HepG2 (cell line): ENCODE measurements at regions not wholly inside any gene's neighbourhood (a gene's known extent, or its start where the extent isn't known, plus 50 kb on each side); places are given as distances from the start of the nearest gene placed in this dataset.

Experiments used
- ATAC-seq: fragments of 200-7000 bp; cut with Tn5 transposase; 3 replicates; pipeline ENCODE4 v1.9.1; 2020; ENCODE audit warnings: mild to moderate bottlenecking, moderate library complexity
- BruUV-seq: library from RNA; stranded (reverse); fragments of 400-500 nt; replicated peaks from 2 replicates; lab custom pipeline; 2021; lab: Mats Ljungman, UMichigan
- CTCF ChIA-PET: fragments of 300-600 bp; formaldehyde crosslinking; extraction: SDS; loops from one replicate; lab custom pipeline; 2021; ENCODE audit warnings: low total read pairs, inconsistent platforms, low intra/inter-chr PET ratio; lab: Yijun Ruan, JAX
- POLR2A ChIA-PET: fragments of 350-600 bp; sonication (Branson Sonifier 250); formaldehyde crosslinking; loops from one replicate; lab custom pipeline; 2020; ENCODE audit warnings: antibody characterized with exemption, inconsistent platforms; lab: Yijun Ruan, JAX
- DNase-seq: peaks from one replicate; pipeline ENCODE4 v3.0.0-alpha.2; 2015; ENCODE audit warnings: low spot score
- FAIRE-seq: peaks from 3 replicates; lab custom pipeline; 2011; peaks lifted over from hg19 to GRCh38; lab: Jason Lieb, UNC
- H2AFZ ChIP-seq: one replicate; pipeline ENCODE4 v1.6.1; 2011; ENCODE audit warnings: low read length, inconsistent platforms
- H3K27ac ChIP-seq: fragments of 300-600 bp; 3 replicates; pipeline ENCODE4 v1.8.0; 2011; ENCODE audit warnings: mixed run types, mild to moderate bottlenecking, mixed read lengths, low read length, inconsistent platforms; ENCODE audit not compliant: insufficient read depth; ENCODE audit errors: extremely low read length
- H3K27me3 ChIP-seq, 2 experiments: fragments of 200-600 bp in 1 of 2; 2 replicates in 1 of 2; 3 replicates in 1 of 2; pipeline versions ENCODE4 v1.6.0 to v1.8.0; 2011; ENCODE audit warnings: low read length in 2 of 2, mild to moderate bottlenecking in 2 of 2, moderate library complexity in 2 of 2, inconsistent platforms in 1 of 2; ENCODE audit not compliant: insufficient read depth in 2 of 2, control insufficient read depth in 1 of 2
- H3K36me3 ChIP-seq, 2 experiments: fragments of 200-600 bp in 1 of 2; replicated peaks in 1 of 2; 2 replicates in 1 of 2; 3 replicates in 1 of 2; pipeline versions ENCODE4 v1.5.1 to v1.8.0; 2011; ENCODE audit warnings: low read length in 2 of 2, inconsistent platforms in 1 of 2; ENCODE audit not compliant: insufficient read depth in 2 of 2, control insufficient read depth in 1 of 2
- H3K4me1 ChIP-seq: 2 replicates; pipeline ENCODE4 v1.5.1; 2012; ENCODE audit warnings: low read length, inconsistent platforms; ENCODE audit not compliant: insufficient read depth
- H3K4me2 ChIP-seq: 2 replicates; pipeline ENCODE4 v1.6.0; 2011; ENCODE audit warnings: low read depth, low read length, inconsistent platforms
- H3K4me3 ChIP-seq, 3 experiments: fragments of 200-600 bp in 1 of 3; sonication (generic), shearing (Covaris generic) in 1 of 3; replicated peaks in 1 of 3; 2 replicates each; pipeline ENCODE4 v1.5.1; 2011 to 2016; ENCODE audit warnings: low read length in 3 of 3, inconsistent platforms in 2 of 3, low read depth in 2 of 3, mild to moderate bottlenecking in 2 of 3, control low read depth in 1 of 3, mixed read lengths in 1 of 3; ENCODE audit not compliant: insufficient read depth in 1 of 3
- H3K79me2 ChIP-seq: one replicate; pipeline ENCODE4 v1.6.1; 2011; ENCODE audit warnings: low read length, inconsistent platforms; ENCODE audit not compliant: insufficient read depth
- H3K9ac ChIP-seq: 2 replicates; pipeline ENCODE4 v1.6.0; 2011; ENCODE audit warnings: mild to moderate bottlenecking, low read depth, low read length, inconsistent platforms; ENCODE audit not compliant: insufficient read depth
- H3K9me3 ChIP-seq: 2 replicates; pipeline ENCODE4 v1.5.1; 2012; ENCODE audit warnings: mild to moderate bottlenecking, low read length
- H4K20me1 ChIP-seq: 2 replicates; pipeline ENCODE4 v1.6.0; 2011; ENCODE audit warnings: inconsistent platforms, mild to moderate bottlenecking, low read length, moderate library complexity; ENCODE audit not compliant: insufficient read depth
- ATM ChIP-seq: fragments of 450-650 bp; IDR thresholded peaks from 2 replicates; pipeline ENCODE4 v1.7.1; 2017; ENCODE audit warnings: mild to moderate bottlenecking, borderline replicate concordance
- DR1 ChIP-seq: sonication (generic); formaldehyde crosslinking; IDR thresholded peaks from 2 replicates; pipeline ENCODE4 v1.8.0; 2021; ENCODE audit warnings: mild to moderate bottlenecking, missing genetic modification reagents, inconsistent platforms
- FOXA3 ChIP-seq: IDR thresholded peaks from 2 replicates; pipeline ENCODE4 v1.6.1; 2016; ENCODE audit warnings: missing genetic modification reagents, missing compliant biosample characterization
- HNRNPK ChIP-seq: fragments of 200-400 bp; formaldehyde crosslinking; IDR thresholded peaks from 2 replicates; pipeline ENCODE4 v1.6.1; 2018; ENCODE audit warnings: low read length, low read depth, moderate library complexity, mild to moderate bottlenecking; ENCODE audit not compliant: poor library complexity, severe bottlenecking
- HNRNPL ChIP-seq: fragments of 200-400 bp; formaldehyde crosslinking; IDR thresholded peaks from 2 replicates; pipeline ENCODE4 v1.6.1; 2017; ENCODE audit warnings: mild to moderate bottlenecking, low read depth, low read length
- MIXL1 ChIP-seq: IDR thresholded peaks from 2 replicates; pipeline ENCODE4 v1.6.1; 2016
- MTF2 ChIP-seq: sonication (generic); formaldehyde crosslinking; IDR thresholded peaks from 2 replicates; pipeline ENCODE4 v1.5.0; 2020; ENCODE audit warnings: missing genetic modification reagents, borderline replicate concordance
- RARA ChIP-seq: IDR thresholded peaks from 2 replicates; pipeline ENCODE4 v1.6.1; 2016; ENCODE audit warnings: missing genetic modification reagents, missing compliant biosample characterization
- RBM22 ChIP-seq: fragments of 200-400 bp; formaldehyde crosslinking; optimal IDR thresholded peaks from 2 replicates; pipeline ENCODE3; 2017; ENCODE audit warnings: mild to moderate bottlenecking, low read length, moderate library complexity
- SP2 ChIP-seq: sonication (generic); formaldehyde crosslinking; IDR thresholded peaks from 2 replicates; pipeline ENCODE4 v1.5.1; 2020; ENCODE audit warnings: mild to moderate bottlenecking, missing genetic modification reagents
- ZNF775 ChIP-seq: sonication (generic); formaldehyde crosslinking; IDR thresholded peaks from 2 replicates; pipeline ENCODE4 v1.4.0; 2020; ENCODE audit warnings: missing genetic modification reagents, mild to moderate bottlenecking, moderate library complexity, borderline replicate concordance
- in situ Hi-C: cut with HindIII; loops from 2 replicates; pipeline ENCODE4 v1.10.0; 2017; ENCODE audit warnings: low pct_unique_long_range_greater_than_20kb; ENCODE audit not compliant: extremely low pct_ligation_motif_present
- intact Hi-C: fragments of 100-400 bp; cut with micrococcal nuclease; formaldehyde crosslinking; loops from one replicate; pipeline ENCODE4 v1.10.0; 2022; ENCODE audit not compliant: unreplicated experiment
- TF ChIP-seq, protein P1 (sequence below): sonication (generic); formaldehyde crosslinking; IDR thresholded peaks from 2 replicates; pipeline ENCODE4 v1.8.0; 2022; ENCODE audit warnings: mild to moderate bottlenecking, missing genetic modification reagents; ENCODE audit not compliant: insufficient replicate concordance
- TF ChIP-seq, protein P2 (sequence below): sonication (generic); formaldehyde crosslinking; IDR thresholded peaks from 2 replicates; pipeline ENCODE4 v1.4.0; 2020; ENCODE audit warnings: missing genetic modification reagents, mild to moderate bottlenecking, borderline replicate concordance
- TF ChIP-seq, protein P3 (sequence below): sonication (generic); formaldehyde crosslinking; IDR thresholded peaks from 2 replicates; pipeline ENCODE4 v1.8.1; 2023; ENCODE audit warnings: missing genetic modification reagents, inconsistent platforms, borderline replicate concordance
- TF ChIP-seq, protein P4 (sequence below), 2 experiments: sonication (generic) in 1 of 2; formaldehyde crosslinking in 1 of 2; IDR thresholded peaks; 2 replicates each; pipeline versions ENCODE4 v1.5.1 to v1.6.1; 2011 to 2020; ENCODE audit warnings: borderline replicate concordance in 1 of 2, low read depth in 1 of 2, low read length in 1 of 2, mild to moderate bottlenecking in 1 of 2, missing genetic modification reagents in 1 of 2, moderate library complexity in 1 of 2
- TF ChIP-seq, protein P5 (sequence below): sonication (generic); formaldehyde crosslinking; IDR thresholded peaks from 2 replicates; pipeline ENCODE4 v1.5.0; 2020; ENCODE audit warnings: missing genetic modification reagents

DNA sequence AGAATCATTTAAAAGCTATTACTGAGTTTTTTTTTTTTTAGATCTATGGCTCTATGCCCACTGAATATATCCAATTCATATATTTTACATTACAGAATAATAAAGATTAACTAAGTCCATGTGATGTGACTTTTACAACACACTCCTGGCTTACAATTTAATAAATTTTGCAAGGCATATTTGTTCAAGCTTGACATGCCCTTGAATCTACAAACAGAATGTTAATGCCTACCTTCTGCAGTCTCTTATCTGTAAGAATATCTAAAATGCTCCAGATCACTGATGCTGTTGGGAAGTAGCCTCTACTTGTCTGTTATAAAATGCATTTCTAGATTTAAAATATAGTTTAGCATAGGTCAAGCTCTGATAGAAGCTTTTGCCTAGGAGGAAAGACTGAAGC lies 100.7 kb upstream of the RASGEF1B start:
- H3K9me3 ChIP-seq = no peaks in the 10 kb centered on the region
- intact Hi-C loops (no loop called here), in situ Hi-C loops (no loop called here)
- ChIA-PET POLR2A (no interaction called here), CTCF (no interaction called here)
- no peaks in the 10 kb centered on the region for H3K4me1 ChIP-seq
- no peak overlapping the region for H2AFZ ChIP-seq
- no peak overlapping the region for H3K4me2 ChIP-seq
- FAIRE-seq (no peak), ATAC-seq (no peak), DNase-seq (no peak)
- no peaks in the 10 kb centered on the region for H3K36me3 ChIP-seq
- H3K27me3 ChIP-seq = no peaks in the 10 kb centered on the region; a peak in 1 of 5 replicates
- H3K9ac ChIP-seq = no peak overlapping the region
- TF ChIP-seq ZNF775 (CRISPR knock-in tag) = no peak
- TF ChIP-seq, protein P1, sequence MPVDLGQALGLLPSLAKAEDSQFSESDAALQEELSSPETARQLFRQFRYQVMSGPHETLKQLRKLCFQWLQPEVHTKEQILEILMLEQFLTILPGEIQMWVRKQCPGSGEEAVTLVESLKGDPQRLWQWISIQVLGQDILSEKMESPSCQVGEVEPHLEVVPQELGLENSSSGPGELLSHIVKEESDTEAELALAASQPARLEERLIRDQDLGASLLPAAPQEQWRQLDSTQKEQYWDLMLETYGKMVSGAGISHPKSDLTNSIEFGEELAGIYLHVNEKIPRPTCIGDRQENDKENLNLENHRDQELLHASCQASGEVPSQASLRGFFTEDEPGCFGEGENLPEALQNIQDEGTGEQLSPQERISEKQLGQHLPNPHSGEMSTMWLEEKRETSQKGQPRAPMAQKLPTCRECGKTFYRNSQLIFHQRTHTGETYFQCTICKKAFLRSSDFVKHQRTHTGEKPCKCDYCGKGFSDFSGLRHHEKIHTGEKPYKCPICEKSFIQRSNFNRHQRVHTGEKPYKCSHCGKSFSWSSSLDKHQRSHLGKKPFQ (CRISPR knock-in tag) = no peak
- TF ChIP-seq, protein P2, sequence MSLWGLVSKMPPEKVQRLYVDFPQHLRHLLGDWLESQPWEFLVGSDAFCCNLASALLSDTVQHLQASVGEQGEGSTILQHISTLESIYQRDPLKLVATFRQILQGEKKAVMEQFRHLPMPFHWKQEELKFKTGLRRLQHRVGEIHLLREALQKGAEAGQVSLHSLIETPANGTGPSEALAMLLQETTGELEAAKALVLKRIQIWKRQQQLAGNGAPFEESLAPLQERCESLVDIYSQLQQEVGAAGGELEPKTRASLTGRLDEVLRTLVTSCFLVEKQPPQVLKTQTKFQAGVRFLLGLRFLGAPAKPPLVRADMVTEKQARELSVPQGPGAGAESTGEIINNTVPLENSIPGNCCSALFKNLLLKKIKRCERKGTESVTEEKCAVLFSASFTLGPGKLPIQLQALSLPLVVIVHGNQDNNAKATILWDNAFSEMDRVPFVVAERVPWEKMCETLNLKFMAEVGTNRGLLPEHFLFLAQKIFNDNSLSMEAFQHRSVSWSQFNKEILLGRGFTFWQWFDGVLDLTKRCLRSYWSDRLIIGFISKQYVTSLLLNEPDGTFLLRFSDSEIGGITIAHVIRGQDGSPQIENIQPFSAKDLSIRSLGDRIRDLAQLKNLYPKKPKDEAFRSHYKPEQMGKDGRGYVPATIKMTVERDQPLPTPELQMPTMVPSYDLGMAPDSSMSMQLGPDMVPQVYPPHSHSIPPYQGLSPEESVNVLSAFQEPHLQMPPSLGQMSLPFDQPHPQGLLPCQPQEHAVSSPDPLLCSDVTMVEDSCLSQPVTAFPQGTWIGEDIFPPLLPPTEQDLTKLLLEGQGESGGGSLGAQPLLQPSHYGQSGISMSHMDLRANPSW (CRISPR knock-in tag) = no peak
- no peak for TF ChIP-seq MIXL1 (CRISPR knock-in tag)
- no peak for TF ChIP-seq MTF2 (CRISPR knock-in tag)
- TF ChIP-seq, protein P3, sequence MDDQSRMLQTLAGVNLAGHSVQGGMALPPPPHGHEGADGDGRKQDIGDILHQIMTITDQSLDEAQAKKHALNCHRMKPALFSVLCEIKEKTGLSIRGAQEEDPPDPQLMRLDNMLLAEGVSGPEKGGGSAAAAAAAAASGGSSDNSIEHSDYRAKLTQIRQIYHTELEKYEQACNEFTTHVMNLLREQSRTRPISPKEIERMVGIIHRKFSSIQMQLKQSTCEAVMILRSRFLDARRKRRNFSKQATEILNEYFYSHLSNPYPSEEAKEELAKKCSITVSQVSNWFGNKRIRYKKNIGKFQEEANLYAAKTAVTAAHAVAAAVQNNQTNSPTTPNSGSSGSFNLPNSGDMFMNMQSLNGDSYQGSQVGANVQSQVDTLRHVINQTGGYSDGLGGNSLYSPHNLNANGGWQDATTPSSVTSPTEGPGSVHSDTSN = no peak
- TF ChIP-seq HNRNPK = no peak
- TF ChIP-seq, protein P4, sequence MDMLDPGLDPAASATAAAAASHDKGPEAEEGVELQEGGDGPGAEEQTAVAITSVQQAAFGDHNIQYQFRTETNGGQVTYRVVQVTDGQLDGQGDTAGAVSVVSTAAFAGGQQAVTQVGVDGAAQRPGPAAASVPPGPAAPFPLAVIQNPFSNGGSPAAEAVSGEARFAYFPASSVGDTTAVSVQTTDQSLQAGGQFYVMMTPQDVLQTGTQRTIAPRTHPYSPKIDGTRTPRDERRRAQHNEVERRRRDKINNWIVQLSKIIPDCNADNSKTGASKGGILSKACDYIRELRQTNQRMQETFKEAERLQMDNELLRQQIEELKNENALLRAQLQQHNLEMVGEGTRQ (IDR thresholded peaks at IDR 0.05; ENCODE audit: low read depth, low read length) = no peak
- TF ChIP-seq, protein P4 (CRISPR knock-in tag; IDR thresholded peaks at IDR 0.05; ENCODE audit: borderline replicate concordance) = no peak
- no peak for TF ChIP-seq RBM22
- TF ChIP-seq HNRNPL = no peak
- no peak for TF ChIP-seq DR1 (CRISPR knock-in tag)
- TF ChIP-seq ATM = no peak
- TF ChIP-seq RARA = no peak
- no peak for TF ChIP-seq SP2 (CRISPR knock-in tag)
- TF ChIP-seq FOXA3 = no peak
- TF ChIP-seq, protein P5, sequence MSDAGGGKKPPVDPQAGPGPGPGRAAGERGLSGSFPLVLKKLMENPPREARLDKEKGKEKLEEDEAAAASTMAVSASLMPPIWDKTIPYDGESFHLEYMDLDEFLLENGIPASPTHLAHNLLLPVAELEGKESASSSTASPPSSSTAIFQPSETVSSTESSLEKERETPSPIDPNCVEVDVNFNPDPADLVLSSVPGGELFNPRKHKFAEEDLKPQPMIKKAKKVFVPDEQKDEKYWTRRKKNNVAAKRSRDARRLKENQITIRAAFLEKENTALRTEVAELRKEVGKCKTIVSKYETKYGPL (CRISPR knock-in tag) = no peak
- no TSS peak for BruUV-seq
- no peak overlapping the region for H3K27ac ChIP-seq
- H3K4me3 ChIP-seq = no peak overlapping the region
- H4K20me1 ChIP-seq = no peaks in the 10 kb centered on the region
- no peaks in the 10 kb centered on the region for H3K79me2 ChIP-seq
